ENCODE measurements at regions not wholly inside any gene's neighbourhood (a gene's known extent, or its start where the extent isn't known, plus 50 kb on each side); places are given as distances from the start of the nearest gene placed in this dataset.
"Not testable (repeated sequence)": the region's sequence is repeated elsewhere in the genome, so short reads cannot be mapped to it uniquely, and the experiment has no call there.

- intact Hi-C loops (cut with DNase I): no loop called here
- Histone ChIP-seq H3K36me3 (no peaks in the 10 kb centered on the region), H3K27ac (no peak overlapping the region), H3K9me3 (no peaks in the 10 kb centered on the region), H3K27me3 (no peaks in the 10 kb centered on the region), H3K4me1 (peaks cover 14% of the 10 kb centered on the region), H3K4me3 (no peak overlapping the region)
- DNase-seq (ENCODE audit: extremely low spot score in 2 of 2): no peak
- no peak for TF ChIP-seq POLR2A (IDR thresholded peaks at IDR 0.05)
- no peak for TF ChIP-seq CTCF (IDR thresholded peaks at IDR 0.05)
- TF ChIP-seq POLR2AphosphoS5 (IDR thresholded peaks at IDR 0.05; ENCODE audit: insufficient read depth in 1 of 2, low read depth in 1 of 2): no peak
Measured at GRCh38 chr4:89493367-89493766, 185.8 kb upstream of the GPRIN3 start.

- TF ChIP-seq POLR2A (IDR thresholded peaks at IDR 0.05) (no peak), CTCF (IDR thresholded peaks at IDR 0.05) (no peak), POLR2AphosphoS5 (IDR thresholded peaks at IDR 0.05; ENCODE audit: insufficient read depth in 1 of 2, low read depth in 1 of 2) (peak in 1 of 2 donors; percentile 9)
- Histone ChIP-seq H3K9me3 (no peaks in the 10 kb centered on the region), H3K27ac (no peak overlapping the region), H3K27me3 (no peaks in the 10 kb centered on the region), H3K4me3 (no peak overlapping the region), H3K4me1 (peaks cover 7% of the 10 kb centered on the region), H3K36me3 (no peaks in the 10 kb centered on the region)
- intact Hi-C loops (cut with DNase I): no loop called here
- DNase-seq (ENCODE audit: extremely low spot score in 2 of 2): no peak
Measured at GRCh38 chr4:89492581-89493071, 185.0 kb upstream of the GPRIN3 start.

- intact Hi-C loops (cut with DNase I): no loop called here
- Histone ChIP-seq H3K4me3 (no peak overlapping the region), H3K27me3 (no peaks in the 10 kb centered on the region), H3K9me3 (no peaks in the 10 kb centered on the region), H3K36me3 (no peaks in the 10 kb centered on the region), H3K27ac (no peak overlapping the region), H3K4me1 (no peaks in the 10 kb centered on the region)
- DNase-seq (ENCODE audit: extremely low spot score in 2 of 2): no peak
- TF ChIP-seq CTCF (IDR thresholded peaks at IDR 0.05) (no peak), POLR2A (IDR thresholded peaks at IDR 0.05) (no peak), POLR2AphosphoS5 (IDR thresholded peaks at IDR 0.05; ENCODE audit: insufficient read depth in 1 of 2, low read depth in 1 of 2) (no peak)
Measured at GRCh38 chr4:89491761-89492160, 184.2 kb upstream of the GPRIN3 start.

GRCh38 chr4:89489921-89490431, 182.4 kb upstream of the GPRIN3 start:
- H3K4me1 ChIP-seq; DNase-seq (ENCODE audit: extremely low spot score in 2 of 2); H3K27me3 ChIP-seq; H3K9me3 ChIP-seq; H3K27ac ChIP-seq; H3K36me3 ChIP-seq; H3K4me3 ChIP-seq; intact Hi-C loops (cut with DNase I): not testable (repeated sequence)

GRCh38 chr4:89489338-89489771, 181.8 kb upstream of the GPRIN3 start:
- intact Hi-C loops (cut with DNase I): no loop called here
- Histone ChIP-seq H3K27me3 (no peaks in the 10 kb centered on the region), H3K27ac (no peak overlapping the region), H3K36me3 (no peaks in the 10 kb centered on the region), H3K4me3 (no peak overlapping the region), H3K4me1 (no peaks in the 10 kb centered on the region), H3K9me3 (no peaks in the 10 kb centered on the region)
- no peak for DNase-seq (ENCODE audit: extremely low spot score in 2 of 2)
- TF ChIP-seq CTCF (IDR thresholded peaks at IDR 0.05): no peak
- no peak for TF ChIP-seq POLR2A (IDR thresholded peaks at IDR 0.05)

Data from vagina (tissue), 2 donors.